COR-L47 (cell line): ENCODE measurements at regions not wholly inside any gene's neighbourhood (a gene's known extent, or its start where the extent isn't known, plus 50 kb on each side); places are given as distances from the start of the nearest gene placed in this dataset.
"Not testable (repeated sequence)": the region's sequence is repeated elsewhere in the genome, so short reads cannot be mapped to it uniquely, and the experiment has no call there.

Source experiments
- DNase-seq: peaks from one replicate; lab custom pipeline; 2025; lab: John Stamatoyannopoulos, UW

DNA sequence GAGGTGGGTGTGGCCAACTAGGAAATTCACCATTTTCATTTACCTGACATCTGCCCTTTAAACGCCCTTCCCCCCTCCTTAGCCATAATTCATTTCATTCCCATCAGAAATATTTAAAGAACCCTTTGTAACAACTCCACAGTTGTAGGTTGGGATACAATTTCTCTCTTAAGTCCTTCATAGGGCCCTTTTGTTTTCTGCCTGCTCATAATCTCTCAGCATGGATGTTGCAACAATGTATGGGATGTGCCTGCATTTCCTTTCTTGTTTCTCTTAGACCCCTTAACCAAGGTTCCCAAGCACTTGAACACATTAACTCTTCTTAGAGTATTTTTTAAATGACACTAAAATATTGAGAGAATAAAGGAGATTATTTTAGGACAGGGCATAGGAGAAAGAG, 51.7 kb upstream of the MYO10 start:
- no peak for DNase-seq

DNA sequence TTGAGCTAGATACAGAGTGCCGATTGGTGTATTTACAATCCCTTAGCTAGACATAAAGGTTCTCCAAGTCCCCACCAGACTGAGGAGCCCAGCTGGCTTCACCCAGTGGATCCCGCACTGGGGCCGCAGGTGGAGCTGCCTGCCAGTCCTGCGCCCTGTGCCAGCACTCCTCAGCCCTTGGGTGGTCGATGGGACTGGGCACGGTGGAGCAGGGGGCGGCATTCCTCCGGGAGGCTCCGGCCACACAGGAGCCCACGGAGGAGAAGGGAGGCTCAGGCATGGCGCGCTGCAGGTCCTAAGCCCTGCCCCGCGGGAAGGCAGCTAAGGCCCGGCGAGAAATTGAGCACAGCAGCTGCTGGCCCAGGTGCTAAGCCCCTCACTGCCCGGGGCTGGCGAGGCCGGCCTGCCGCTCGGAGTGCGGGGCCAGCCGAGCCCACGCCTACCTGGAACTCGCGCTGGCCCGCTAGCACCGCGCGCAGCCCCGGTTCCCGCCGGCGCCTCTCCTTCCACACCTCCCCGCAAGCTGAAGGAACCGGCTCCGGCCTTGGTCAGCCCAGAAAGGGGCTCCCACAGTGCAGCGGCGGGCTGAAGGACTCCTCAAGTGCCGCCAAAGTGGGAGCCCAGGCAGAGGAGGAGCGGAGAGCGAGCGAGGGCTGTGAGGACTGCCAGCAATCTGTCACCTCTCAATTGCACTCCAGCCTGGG, 54.9 kb upstream of the MYO10 start:
- not testable (repeated sequence) for DNase-seq

DNA sequence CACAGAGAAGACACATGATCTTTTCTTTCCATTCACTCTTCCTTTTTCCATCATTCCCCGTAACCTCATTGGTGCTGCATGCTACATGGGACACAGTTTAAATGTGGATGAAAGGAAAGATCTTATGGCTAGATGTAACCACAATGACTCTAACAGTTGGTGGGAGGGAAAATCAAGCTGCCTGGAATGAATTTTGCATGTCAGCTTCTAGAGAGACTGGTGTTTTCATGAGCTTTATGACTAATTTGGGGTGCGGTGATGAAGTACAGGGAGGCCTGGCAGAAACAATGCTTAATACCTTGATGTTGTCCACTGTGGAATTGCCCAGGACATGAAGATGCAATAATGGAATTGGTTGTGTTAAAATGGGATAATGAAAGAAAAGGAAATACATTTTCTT, 55.9 kb upstream of the MYO10 start:
- no peak for DNase-seq

DNA sequence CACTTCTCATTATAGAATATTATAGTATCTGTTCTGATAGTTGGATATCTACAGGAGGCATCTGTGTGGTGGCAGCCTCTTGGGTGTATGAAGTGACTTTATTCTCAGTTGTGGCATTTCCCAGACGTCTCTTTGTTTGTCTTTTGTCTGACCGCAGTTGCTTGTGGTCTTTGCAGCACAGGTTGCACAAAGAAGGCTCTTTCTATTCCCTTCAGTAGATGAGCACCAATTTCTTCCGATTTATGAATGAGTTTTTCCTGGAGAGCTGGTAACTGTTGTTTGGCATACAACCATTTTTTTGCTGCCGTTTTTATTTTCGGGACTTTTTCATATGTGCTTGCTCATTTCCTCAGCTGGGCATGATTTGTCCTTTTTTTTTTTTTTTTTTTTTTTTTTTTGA, 56.4 kb upstream of the MYO10 start:
- DNase-seq, result no peak

DNA sequence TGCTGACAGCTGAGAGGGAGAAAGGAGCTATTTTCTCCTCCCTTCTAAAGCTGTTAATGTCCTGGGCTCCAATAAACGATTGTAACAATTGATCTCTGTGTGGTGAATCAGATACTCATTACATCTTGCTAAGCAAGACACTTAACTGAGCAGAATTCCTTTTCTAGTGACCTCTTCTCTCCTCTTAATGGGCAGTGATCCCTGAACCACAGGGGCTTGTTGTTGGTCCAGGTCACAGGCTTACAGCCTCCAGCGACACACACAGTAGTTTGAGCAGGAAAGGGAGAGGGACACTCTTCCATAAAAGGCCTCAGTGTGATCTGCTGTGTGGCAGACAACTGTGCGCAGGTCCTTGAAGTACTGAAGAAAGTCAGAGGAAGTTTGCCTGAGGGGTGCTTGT, 58.5 kb upstream of the MYO10 start:
- DNase-seq, result no peak

DNA sequence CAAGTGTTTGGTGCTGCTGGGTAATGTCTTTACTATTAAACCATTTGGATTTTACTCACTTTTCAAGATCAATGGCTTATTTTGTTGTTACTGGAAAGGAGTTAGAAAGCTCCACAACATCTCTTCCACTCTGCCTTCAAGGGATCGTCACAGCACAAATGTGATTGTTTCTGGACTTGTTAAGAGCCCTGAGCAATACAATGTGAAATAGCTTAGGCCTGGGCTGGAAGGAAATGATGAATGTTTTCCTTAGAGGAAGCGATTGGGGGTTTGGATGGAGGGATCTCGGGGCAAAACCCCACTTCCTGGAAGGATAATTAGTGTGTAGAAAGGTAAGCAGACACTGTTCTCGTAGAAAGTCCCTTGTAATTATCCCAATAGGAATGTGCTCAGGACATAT, 59.3 kb upstream of the MYO10 start:
- DNase-seq, result no peak

DNA sequence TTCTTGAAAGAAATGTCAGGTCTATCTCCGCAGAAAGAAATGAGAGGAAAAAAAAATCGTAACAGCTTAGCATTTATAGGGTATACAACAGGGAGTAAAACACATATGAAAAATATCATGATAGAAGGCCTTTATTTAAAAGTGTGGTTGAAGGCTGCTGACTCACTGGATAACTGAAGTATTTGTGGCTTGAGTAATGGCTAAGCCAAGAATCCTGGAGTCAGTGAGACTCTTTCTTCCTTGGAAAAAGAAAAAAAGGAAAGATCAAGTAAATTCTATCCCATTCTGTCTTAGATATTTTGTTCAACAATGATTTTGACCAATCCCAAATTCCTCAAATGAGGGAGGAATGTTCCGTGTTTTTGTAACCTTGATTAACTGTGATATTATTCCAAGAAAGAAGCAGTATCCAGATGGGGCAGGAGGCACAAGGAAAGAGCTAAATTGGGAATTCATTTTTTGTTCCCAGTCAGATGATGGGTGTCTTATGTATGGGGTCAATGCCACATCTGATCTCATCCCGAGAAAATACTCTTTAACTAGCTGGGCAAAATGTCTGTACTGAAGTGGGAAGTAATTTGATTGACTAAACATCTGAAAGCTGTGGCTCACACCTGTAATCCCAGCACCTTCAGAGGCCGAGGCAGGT, 64.3 kb upstream of the MYO10 start:
- DNase-seq, result no peak

DNA sequence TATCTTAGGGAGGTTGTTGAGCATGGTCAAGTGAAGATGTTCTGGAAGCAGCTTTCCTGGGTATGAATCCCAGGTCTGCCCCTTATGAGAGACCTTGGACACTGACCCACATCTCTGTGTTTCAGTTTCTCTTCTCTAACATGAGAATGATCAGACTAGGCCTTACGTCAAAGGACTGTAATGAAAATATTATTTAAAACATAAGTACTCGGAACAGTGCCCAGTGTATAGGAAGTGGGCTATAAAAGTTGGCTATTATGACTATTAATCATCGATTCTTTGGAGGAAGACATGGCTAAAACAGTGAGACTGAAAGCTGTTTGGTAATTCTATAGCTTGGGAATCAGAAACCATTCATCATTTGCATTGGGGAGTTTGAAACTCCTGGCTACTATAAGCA, 65.3 kb upstream of the MYO10 start:
- DNase-seq, result no peak

DNA sequence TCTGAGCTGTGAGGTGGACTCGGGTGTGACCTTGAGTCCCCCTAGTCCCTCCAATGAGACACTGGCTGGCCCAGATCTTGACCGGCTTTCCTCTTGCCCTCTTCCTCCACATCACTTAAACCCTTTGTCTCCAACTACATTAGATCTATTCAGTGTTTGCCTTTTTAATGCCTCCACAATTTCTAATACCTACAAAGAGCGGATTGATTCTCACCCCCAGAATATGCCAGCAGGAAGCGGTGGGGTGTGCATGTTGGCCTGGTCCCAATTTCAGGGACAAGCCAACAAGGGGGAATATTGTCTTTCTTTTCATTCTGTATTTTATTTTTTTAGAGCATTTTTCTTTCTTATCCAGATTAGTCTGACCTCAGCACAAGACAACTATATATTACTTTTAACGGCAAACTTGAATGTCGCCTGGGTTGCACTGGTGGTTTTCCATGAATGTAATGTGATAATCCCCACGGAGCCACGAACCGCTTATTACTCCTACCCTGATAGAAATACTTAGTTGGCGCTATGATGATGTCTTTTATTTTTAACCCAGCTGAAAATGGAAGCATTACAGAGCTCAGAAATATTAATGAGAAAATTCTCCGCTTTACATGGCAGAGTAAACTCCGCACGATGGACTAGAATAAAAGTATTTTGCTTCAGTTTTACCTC, 68.5 kb upstream of the MYO10 start:
- DNase-seq, result no peak

DNA sequence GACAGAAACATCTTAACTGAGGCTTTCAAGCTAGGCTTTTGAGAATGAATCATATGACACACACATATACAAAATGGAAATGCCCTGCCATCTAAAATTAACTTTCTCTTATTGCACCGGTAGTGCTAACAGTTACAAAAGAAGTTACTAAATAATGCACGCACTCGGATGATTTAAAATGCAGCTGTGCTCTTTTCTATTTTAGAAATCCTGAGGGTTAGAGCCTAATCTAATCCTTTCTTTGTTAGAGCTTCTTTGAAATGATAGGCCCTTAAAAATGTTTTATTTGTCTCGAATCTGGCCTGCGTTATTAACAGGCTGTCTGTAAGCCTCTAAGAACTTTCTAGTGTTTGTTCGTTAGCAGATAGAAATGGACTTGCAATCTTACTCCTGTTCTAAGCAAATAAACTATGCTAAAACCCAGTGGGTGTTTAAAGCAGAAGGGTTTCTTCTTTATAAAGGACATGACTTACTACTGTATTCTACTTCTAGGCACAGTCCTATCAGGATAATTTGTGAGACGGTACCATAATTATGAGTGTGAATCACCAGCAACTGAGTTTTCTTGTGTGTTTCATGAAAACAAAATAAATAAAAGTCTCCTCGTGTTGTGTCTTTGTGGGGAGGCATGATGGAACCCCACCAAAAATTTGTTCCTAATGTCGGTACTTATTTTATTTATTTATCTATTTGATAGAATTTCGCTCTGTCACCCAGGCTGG, 69.2 kb upstream of the MYO10 start:
- no peak for DNase-seq

DNA sequence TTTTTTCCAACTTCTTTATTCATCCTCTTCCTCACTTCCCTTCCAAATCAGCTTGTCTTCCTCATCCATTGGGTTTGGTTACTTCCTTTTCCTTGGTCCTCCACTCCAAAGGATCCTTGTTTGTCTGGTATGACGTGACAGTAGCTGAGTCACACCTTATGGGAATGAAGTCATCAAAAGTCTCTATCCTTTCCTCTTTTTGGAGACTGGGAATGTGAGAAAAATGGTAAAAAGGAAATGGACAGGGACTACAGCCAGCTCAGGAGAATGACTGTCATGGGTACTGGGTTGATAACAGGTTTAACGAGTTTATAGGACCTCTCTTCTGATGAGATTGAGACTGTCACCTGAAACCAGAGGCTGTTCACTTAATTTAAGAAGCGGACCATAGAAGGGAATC, 76.2 kb upstream of the MYO10 start:
- no peak for DNase-seq

DNA sequence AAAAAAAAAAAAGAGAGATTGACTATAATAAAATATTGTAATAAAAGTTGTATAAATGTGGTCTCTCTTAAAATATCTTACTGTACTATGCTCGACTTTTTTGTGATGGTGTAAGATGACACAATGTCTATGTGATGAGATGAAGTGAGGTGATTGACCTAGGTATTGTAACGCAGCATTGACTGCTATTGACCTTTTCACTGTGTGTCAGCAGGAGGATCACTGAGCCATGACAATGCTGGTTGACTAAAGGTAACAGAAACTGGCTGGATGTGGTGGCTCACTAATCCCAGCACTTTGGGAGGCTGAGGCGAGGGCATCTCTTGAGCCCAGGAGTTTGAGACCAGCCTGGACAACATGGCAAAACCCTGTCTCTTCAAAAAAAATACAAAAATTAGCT, 78.6 kb upstream of the MYO10 start:
- DNase-seq, result no peak

DNA sequence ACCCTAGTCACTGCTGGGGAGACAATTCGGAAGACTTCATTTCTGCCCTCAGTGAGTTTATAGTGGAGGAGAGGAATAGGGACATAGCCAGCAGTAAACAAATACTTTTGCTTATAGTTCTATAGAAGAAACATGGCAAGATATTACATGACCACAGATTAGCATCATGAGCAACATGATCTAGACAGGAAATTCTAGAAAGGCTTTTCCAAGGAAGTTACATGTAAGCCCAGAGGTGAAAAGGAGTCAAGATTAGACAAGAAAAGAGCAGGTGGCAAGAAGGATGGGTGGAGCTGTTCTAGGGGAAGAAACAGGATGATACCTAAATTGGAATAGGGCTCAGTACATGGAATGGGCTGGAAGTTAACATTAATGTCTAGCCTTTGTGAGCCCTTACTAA, 82.8 kb upstream of the MYO10 start:
- no peak for DNase-seq

DNA sequence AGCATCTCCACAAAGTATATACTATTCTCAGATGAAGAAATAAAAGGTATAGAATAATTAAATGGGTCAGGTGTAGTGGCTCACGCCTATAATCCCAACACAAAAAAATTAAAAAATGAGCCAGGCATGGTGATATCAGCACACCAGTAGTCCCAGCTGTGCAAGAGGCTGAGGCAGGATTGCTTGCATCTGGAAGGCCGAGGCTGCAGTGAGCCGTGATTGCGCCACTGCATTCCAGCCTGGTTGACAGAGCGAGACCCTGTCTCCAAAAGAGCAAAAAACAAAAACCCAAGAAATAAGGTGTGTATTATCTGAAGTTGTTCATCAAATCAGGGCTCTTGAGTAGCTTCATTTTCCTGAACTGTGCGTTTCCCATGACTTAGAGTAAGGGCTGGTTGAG, 83.2 kb upstream of the MYO10 start:
- DNase-seq, result no peak

DNA sequence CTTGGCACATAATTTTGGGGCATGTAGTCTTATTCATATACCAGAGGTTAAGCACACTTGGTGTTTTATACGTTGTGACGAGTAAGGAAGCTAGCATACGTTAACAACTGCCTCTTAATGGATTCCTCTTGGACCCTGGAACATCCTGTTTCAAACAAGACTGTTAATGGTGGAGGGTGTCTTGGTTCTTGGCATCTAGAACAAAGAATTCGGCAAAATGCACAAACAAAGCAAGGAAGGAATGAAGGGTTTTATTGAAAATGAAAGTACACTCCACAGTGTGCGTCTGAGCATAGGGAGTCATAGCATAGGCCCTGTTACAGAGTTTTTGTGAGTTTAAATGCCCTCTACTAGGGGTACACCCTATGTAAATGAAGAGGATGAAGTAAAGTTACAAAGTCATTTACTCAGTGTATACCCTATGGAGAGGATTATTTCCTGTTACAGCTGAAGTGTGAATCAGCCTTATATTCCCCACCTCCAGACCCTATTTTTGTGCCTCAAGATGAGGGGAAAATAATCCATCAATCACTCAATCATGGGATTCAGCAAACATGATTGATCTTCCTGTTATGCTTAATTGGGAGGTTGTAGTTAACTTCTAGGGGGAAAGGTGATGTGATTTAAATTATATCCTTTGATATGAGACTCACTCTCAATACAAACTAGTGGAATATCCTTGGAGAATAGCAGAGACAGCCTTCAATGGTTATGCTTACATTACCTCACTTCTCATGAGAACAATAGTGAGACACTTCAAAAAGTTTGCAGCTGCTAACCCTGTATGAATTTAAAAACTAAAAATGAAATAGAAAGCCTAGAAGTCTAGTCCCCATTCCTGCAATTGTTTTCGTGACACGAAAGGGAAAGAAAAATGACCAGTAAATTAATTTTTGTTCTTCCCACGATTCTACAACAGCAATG, 84.9 kb upstream of the MYO10 start:
- no peak for DNase-seq

DNA sequence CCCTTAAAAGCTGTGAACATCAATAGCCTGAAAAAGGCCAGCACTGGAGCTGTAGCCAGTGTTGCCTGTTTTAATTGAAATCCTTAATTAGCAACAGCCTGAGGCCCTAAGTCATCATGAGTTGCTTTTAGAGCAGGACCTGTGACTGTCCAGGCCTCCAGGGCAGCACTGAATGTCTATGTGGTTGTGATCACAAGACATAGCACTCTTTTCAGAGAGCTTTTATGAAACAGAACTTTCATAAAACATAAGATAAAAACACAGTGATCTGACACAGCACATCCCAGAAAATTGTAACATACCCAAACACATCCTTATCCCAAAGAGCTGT, 85.5 kb upstream of the MYO10 start:
- DNase-seq, result no peak

DNA sequence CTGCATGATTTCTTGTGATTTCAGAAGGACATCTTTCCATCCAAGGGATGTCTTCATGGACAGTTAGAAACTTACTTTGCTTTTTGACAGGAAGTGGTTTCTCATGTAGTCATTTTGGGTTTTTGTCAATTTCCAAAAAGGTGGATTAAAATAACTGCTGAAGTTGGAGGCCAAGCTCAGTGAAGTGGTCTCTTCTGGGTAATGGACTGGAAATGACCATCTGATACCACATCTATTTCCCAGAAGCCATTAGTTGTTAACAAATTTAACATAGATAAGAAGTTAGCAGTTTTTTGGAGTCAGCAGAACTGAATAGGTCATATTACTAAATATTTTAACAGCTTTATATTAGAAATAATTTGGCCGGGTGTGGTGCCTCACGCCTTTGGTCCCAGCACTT, 86.2 kb upstream of the MYO10 start:
- no peak for DNase-seq

DNA sequence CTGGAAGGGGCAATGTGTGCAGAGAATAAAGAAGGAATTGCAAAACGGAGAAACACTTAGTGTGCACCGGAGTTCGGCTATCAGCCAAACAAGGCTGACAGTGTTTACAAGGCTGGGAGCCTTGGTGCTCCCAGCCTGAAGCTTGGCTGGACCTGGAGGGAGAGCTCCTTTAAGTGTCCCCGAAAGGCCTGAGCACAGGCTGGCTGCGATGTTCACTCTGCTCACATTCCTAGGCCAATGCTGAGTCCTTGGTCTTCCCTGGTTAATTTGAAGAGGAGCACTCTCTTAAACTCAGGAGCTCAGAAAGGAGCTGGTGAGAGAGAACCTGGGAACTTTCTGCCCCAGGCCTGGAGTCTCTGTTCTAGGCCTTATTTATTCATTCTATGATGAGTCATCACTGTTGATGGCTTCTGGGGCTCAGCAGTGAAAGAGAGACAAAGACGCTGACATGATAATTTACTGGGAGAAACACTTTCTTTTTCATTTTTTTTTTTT, 88.6 kb upstream of the MYO10 start:
- DNase-seq, result no peak

DNA sequence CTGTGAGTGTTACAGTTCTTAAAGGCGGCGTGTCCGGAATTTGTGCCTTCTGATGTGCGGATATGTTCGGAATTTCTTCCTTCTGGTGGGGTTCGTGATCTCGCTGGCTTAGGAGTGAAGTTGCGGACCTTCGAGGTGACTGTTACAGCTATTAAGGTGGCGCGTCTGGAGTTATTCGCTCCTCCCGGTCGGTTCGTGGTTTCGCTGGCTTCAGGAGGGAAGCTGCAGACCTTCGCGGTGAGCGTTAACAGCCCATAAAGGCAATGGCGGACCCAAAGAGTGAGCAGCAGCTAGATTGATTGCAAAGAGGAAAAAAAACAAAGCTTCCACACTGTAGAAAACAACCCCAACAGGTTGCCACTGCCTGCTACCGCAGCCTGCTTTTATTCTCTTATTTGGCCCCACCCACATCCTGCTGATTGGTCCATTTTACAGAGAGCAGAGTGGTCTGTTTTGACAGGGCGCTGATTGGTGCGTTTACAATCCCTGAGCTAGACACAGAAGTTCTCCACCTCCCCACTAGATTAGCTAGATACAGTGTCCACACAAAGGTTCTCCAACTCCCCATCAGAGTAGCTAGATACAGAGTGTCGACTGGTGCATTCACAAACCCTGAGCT, 95.7 kb upstream of the MYO10 start:
- not testable (repeated sequence) for DNase-seq

DNA sequence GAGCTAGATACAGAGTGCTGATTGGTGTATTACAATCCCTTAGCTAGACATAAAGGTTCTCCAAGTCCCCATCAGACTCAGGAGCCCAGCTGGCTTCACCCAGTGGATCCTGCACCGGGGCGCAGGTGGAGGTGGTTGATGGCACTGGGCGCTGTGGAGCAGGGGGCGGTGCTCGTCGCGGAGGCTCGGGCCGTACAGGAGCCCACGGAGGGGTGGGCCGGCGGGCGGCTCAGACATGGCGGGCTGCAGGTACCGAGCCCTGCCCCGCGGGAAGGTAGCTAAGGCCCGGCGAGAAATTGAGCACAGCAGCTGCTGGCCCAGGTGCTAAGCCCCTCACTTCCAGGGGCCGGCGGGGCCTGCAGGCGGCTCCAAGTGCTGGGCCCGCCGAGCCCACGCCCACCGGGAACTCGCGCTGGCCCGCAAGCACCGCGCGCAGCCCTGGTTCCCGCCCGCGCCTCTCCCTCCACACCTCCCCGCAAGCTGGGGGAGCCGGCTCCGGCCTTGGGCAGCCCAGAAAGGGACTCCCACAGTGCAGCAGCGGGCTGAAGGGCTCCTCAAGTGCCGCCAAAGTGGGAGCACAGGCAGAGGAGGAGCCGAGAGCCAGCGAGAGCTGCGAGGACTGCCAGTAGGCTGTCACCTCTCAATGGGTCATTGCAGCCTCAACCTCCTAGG, 96.4 kb upstream of the MYO10 start:
- DNase-seq, result not testable (repeated sequence)

DNA sequence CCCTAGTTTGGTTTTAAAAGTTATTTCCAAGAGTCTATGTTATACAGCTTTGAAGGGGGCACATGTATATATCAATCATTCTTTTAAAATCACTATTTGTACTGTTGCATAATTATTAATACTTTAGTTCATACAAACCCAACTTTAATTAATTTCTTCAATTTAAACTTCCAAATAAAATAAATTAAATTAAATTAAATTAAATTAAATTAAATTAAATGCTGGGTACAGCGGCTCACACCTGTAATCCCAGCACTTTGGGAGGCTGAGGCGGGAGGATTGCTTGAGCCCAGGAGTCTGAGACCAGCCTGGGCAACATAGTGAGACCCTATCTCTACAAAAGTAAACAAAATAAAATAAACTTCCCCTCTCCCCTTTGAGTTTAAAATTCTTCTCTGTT, 98.9 kb upstream of the MYO10 start:
- DNase-seq, result not testable (repeated sequence)
